ENCODE measurements at regions not wholly inside any gene's neighbourhood (a gene's known extent, or its start where the extent isn't known, plus 50 kb on each side); places are given as distances from the start of the nearest gene placed in this dataset.

GRCh38 chr9:113755433-113755832 lies 120.7 kb upstream of the ZNF618 start:
- ChIA-PET POLR2A (no interaction called here), CTCF (ENCODE audit: unreplicated experiment) (no interaction called here)
- no peaks in the 10 kb centered on the region for H4K20me1 ChIP-seq (ENCODE audit: insufficient read depth, low read length)
- BruUV-seq (replicated peaks): no TSS peak
- H3K9me2 ChIP-seq (ENCODE audit: insufficient read depth, low read length): no peaks in the 10 kb centered on the region
- H3K4me3 ChIP-seq (ENCODE audit: low read depth, low read length, poor library complexity, severe bottlenecking): no peak overlapping the region
- no peak overlapping the region for H2AFZ ChIP-seq (ENCODE audit: low read length)
- no peak overlapping the region for H3K27ac ChIP-seq (ENCODE audit: low read depth, low read length, poor library complexity, severe bottlenecking)
- H3K79me2 ChIP-seq (ENCODE audit: insufficient read depth, low read depth, low read length): no peaks in the 10 kb centered on the region
- no peaks in the 10 kb centered on the region for H3K36me3 ChIP-seq (ENCODE audit: insufficient read depth, low read length)
- H3K4me1 ChIP-seq (ENCODE audit: insufficient read depth, low read length, poor library complexity, severe bottlenecking): no peaks in the 10 kb centered on the region
- no peak for TF ChIP-seq CTCF (conservative IDR thresholded peaks at IDR 0.05; ENCODE audit: low read length)
- TF ChIP-seq EZH2phosphoT487 (IDR thresholded peaks at IDR 0.05; ENCODE audit: borderline replicate concordance, low read depth, low read length): no peak
- H3K9me3 ChIP-seq (ENCODE audit: low read length): no peaks in the 10 kb centered on the region
- no peak for DNase-seq (ENCODE audit: low spot score)
- H3K4me2 ChIP-seq (ENCODE audit: low read length): no peak overlapping the region
- intact Hi-C loops (cut with micrococcal nuclease; ENCODE audit: unreplicated experiment): no loop called here

- CTCF ChIA-PET (ENCODE audit: unreplicated experiment): no interaction called here
- no peaks in the 10 kb centered on the region for H3K4me1 ChIP-seq (ENCODE audit: insufficient read depth, low read length, poor library complexity, severe bottlenecking)
- H3K36me3 ChIP-seq (ENCODE audit: insufficient read depth, low read length): no peaks in the 10 kb centered on the region
- POLR2A ChIA-PET: interaction anchor here (0.7 kb wide), 1 partner anchor 391 kb away, joined by 3 read pairs; no protein-coding TSS in a partner anchor
- DNase-seq (ENCODE audit: low spot score): no peak
- H3K9me3 ChIP-seq (ENCODE audit: low read length): no peaks in the 10 kb centered on the region
- TF ChIP-seq CTCF (conservative IDR thresholded peaks at IDR 0.05; ENCODE audit: low read length) (no peak), EZH2phosphoT487 (IDR thresholded peaks at IDR 0.05; ENCODE audit: borderline replicate concordance, low read depth, low read length) (no peak)
- intact Hi-C loops (cut with micrococcal nuclease; ENCODE audit: unreplicated experiment): no loop called here
- H3K4me3 ChIP-seq (ENCODE audit: low read depth, low read length, poor library complexity, severe bottlenecking): no peak overlapping the region
- H2AFZ ChIP-seq (ENCODE audit: low read length): no peak overlapping the region
- no peak overlapping the region for H3K4me2 ChIP-seq (ENCODE audit: low read length)
- no peak overlapping the region for H3K27ac ChIP-seq (ENCODE audit: low read depth, low read length, poor library complexity, severe bottlenecking)
- H4K20me1 ChIP-seq (ENCODE audit: insufficient read depth, low read length): no peaks in the 10 kb centered on the region
- H3K79me2 ChIP-seq (ENCODE audit: insufficient read depth, low read depth, low read length): no peaks in the 10 kb centered on the region
- no TSS peak for BruUV-seq (replicated peaks)
- H3K9me2 ChIP-seq (ENCODE audit: insufficient read depth, low read length): no peaks in the 10 kb centered on the region
These were observed 119.5 kb upstream of the ZNF618 start for GRCh38 chr9:113756476-113757192.

GRCh38 chr9:113763429-113763828 lies 112.7 kb upstream of the ZNF618 start:
- Histone ChIP-seq H3K79me2 (ENCODE audit: insufficient read depth, low read depth, low read length) (no peaks in the 10 kb centered on the region), H3K36me3 (ENCODE audit: insufficient read depth, low read length) (no peaks in the 10 kb centered on the region), H2AFZ (ENCODE audit: low read length) (no peak overlapping the region), H3K4me3 (ENCODE audit: low read depth, low read length, poor library complexity, severe bottlenecking) (no peak overlapping the region), H3K9me2 (ENCODE audit: insufficient read depth, low read length) (no peaks in the 10 kb centered on the region), H3K4me1 (ENCODE audit: insufficient read depth, low read length, poor library complexity, severe bottlenecking) (no peaks in the 10 kb centered on the region), H3K27ac (ENCODE audit: low read depth, low read length, poor library complexity, severe bottlenecking) (no peak overlapping the region), H4K20me1 (ENCODE audit: insufficient read depth, low read length) (no peaks in the 10 kb centered on the region), H3K4me2 (ENCODE audit: low read length) (no peak overlapping the region), H3K9me3 (ENCODE audit: low read length) (no peaks in the 10 kb centered on the region)
- DNase-seq (ENCODE audit: low spot score): no peak
- BruUV-seq (replicated peaks): no TSS peak
- ChIA-PET CTCF (ENCODE audit: unreplicated experiment) (no interaction called here), POLR2A (interaction anchor here (0.6 kb wide), 2 partner anchors 633 to 779 kb away, joined by 3 read pairs; no protein-coding TSS in a partner anchor)
- TF ChIP-seq CTCF (conservative IDR thresholded peaks at IDR 0.05; ENCODE audit: low read length) (no peak), EZH2phosphoT487 (IDR thresholded peaks at IDR 0.05; ENCODE audit: borderline replicate concordance, low read depth, low read length) (no peak)
- intact Hi-C loops (cut with micrococcal nuclease; ENCODE audit: unreplicated experiment): no loop called here
